HG03354 (cell line): ENCODE measurements at regions not wholly inside any gene's neighbourhood (a gene's known extent, or its start where the extent isn't known, plus 50 kb on each side); places are given as distances from the start of the nearest gene placed in this dataset.

ENCODE experiments used
- ATAC-seq: cut with Tn5 transposase; IDR thresholded peaks from one replicate; pipeline ENCODE4 v1.9.1; 2021; ENCODE audit warnings: mild to moderate bottlenecking; ENCODE audit not compliant: unreplicated experiment, poor library complexity, severe bottlenecking

GRCh38 chr9:30718483-30718882 is 1666.0 kb upstream of the ACO1 start:
- no peak for ATAC-seq

- no peak for ATAC-seq
Observed at GRCh38 chr9:30722065-30722464, 1662.4 kb upstream of the ACO1 start.

GRCh38 chr9:30723656-30724055 is 1660.8 kb upstream of the ACO1 start:
- ATAC-seq, result no peak

GRCh38 chr9:30732060-30732459 is 1652.4 kb upstream of the ACO1 start:
- ATAC-seq, result no peak

GRCh38 chr9:30744871-30745270 is 1639.6 kb upstream of the ACO1 start:
- ATAC-seq, result no peak

GRCh38 chr9:30746589-30746988 is 1637.9 kb upstream of the ACO1 start:
- ATAC-seq, result no peak

- no peak for ATAC-seq
Observed at GRCh38 chr9:30757723-30758122, 1626.7 kb upstream of the ACO1 start.

GRCh38 chr9:30758726-30759446 is 1625.6 kb upstream of the ACO1 start:
- ATAC-seq, result no peak

- ATAC-seq, result no peak
Observed at GRCh38 chr9:30765318-30765717, 1619.1 kb upstream of the ACO1 start.

GRCh38 chr9:30771163-30771708 is 1613.2 kb upstream of the ACO1 start:
- ATAC-seq, result no peak

GRCh38 chr9:30771760-30772159 is 1612.7 kb upstream of the ACO1 start:
- ATAC-seq, result no peak

GRCh38 chr9:30773427-30773826 is 1611.0 kb upstream of the ACO1 start:
- ATAC-seq, result no peak

- ATAC-seq, result no peak
Observed at GRCh38 chr9:30774326-30774725, 1610.1 kb upstream of the ACO1 start.

GRCh38 chr9:30775236-30775635 is 1609.2 kb upstream of the ACO1 start:
- ATAC-seq, result no peak

GRCh38 chr9:30796764-30797163 is 1587.7 kb upstream of the ACO1 start:
- no peak for ATAC-seq

GRCh38 chr9:30799527-30800101 is 1584.8 kb upstream of the ACO1 start:
- ATAC-seq, result no peak

- no peak for ATAC-seq
Observed at GRCh38 chr9:30800421-30800820, 1584.0 kb upstream of the ACO1 start.

GRCh38 chr9:30812821-30813220 is 1571.6 kb upstream of the ACO1 start:
- ATAC-seq, result no peak

- no peak for ATAC-seq
Observed at GRCh38 chr9:30815585-30815984, 1568.9 kb upstream of the ACO1 start.

- no peak for ATAC-seq
Observed at GRCh38 chr9:30845136-30845535, 1539.3 kb upstream of the ACO1 start.

GRCh38 chr9:30846651-30847050 is 1537.8 kb upstream of the ACO1 start:
- ATAC-seq, result no peak
